ENCODE measurements at regions not wholly inside any gene's neighbourhood (a gene's known extent, or its start where the extent isn't known, plus 50 kb on each side); places are given as distances from the start of the nearest gene placed in this dataset.

DNA sequence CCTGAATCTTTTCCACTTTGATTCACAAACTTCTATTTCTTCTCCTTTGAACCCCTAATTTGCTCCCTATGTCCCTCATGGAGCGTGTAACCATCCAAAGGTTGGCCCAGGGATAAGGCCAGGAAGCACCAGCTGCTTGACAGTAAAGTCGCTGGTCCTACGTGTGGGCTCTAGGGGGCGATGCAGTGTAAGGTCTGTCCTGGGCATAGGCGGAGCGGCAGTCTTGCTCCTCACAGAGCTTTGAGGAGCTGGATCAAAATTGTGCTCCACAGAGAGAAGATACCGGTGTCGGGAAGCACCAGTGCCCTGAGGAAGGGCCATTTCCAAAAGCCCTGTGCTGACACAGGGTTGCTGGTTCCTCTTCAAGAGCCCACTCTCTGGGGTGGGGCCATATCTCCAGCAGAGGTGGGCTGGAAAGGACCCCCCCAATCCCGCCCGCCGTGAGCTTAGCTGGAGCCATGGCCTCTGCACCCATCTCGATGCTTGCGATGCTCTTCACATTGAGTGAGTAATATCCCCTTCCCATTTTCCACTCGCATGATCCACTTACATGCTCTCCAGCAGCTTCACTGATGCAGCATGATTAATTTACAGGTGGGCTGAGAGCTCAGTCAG lies 49.9 kb upstream of the OR4E1 start:
- TF ChIP-seq RAD21 (IDR thresholded peaks at IDR 0.05; ENCODE audit: low read depth) = peak; percentile 33; the same call in 1 of the 2 replicates
- TF ChIP-seq NFIC (IDR thresholded peaks at IDR 0.05) = no peak
